HG03342 (cell line): ENCODE measurements at regions not wholly inside any gene's neighbourhood (a gene's known extent, or its start where the extent isn't known, plus 50 kb on each side); places are given as distances from the start of the nearest gene placed in this dataset.

Experiments
- ATAC-seq: cut with Tn5 transposase; IDR thresholded peaks from one replicate; pipeline ENCODE4 v1.9.1; 2021; ENCODE audit warnings: mild to moderate bottlenecking, moderate library complexity; ENCODE audit not compliant: unreplicated experiment

DNA sequence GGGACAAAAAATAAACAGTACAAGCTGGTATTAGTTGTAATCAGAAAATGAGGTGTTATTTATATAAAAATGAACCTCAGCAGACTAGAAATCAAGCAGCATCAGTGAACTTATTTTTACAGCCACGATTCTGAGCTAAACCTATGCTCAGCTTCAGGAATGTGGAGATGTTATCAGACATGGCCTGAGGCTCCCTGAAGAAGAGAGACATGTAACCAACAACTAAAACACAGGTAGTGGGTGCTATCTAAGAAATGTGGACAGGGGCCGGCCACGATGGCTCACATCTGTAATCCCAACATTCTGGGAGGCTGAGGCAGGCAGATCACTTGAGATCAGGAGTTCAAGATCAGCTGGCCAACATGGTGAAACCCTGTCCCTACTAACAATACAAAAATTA, 534.3 kb downstream of the VRK1 start:
- no peak for ATAC-seq

GRCh38 chr14:97336179-97336578, 539.0 kb downstream of the VRK1 start:
- ATAC-seq, result no peak

- no peak for ATAC-seq
Measured at GRCh38 chr14:97336816-97337215, 539.6 kb downstream of the VRK1 start.

DNA sequence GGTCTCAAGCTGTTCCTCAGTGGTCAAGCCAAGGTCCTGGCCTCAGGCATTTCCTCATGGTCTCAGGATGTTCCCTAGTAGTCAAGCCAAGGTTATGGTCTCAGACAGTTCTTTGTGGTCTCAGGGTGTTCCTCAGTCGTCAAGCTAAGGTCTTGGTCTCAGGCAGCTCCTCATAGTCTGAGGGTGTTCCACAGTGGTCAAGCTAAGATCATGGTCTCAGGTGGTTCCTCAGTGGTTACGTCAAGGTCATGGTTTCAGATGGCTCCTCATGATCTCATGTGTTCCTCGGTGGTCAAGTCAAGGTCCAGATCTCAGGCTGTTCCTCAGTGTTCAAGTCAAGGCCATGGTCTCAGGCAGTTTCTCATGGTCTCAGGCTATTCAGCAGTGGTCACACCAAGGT, 540.1 kb downstream of the VRK1 start:
- no peak for ATAC-seq

DNA sequence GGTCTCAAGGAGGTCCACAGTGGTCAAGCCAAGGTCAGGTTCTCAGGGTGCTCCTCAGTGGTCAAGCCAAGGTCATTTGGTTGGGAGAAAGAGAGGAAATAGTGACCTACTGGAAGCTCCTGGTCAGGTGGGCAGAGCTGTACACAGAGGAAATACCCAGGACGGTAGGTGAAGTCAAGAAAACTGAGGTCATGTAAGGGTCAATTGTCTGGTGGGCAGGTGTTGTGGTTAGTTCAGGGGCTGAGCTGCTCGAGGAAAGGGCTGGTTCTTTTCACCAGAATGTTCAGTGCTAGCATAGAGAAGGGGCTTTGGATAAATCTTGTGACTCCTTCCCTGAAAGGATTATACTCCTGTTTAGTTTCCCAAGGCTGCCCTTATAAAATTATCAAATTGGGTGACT, 540.5 kb downstream of the VRK1 start:
- ATAC-seq, result no peak

DNA sequence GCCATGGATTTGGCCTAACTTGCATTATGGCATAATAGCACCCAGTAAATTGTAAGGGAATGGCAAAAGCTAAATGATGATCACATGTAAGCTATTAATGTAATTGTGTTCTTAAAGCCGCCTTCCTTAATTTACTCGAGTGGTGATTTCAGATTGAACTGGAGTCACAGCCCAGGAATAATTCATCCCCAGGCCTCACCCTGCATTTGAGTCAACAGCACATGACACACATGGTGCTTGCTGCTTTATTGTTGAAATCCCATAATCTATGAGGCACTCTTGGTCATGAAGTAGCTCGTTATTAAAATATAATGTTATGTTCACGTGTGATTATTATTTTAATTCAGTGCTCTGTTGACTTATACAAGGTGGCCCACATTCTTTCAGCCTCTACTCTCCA, 547.5 kb downstream of the VRK1 start:
- ATAC-seq, result no peak

DNA sequence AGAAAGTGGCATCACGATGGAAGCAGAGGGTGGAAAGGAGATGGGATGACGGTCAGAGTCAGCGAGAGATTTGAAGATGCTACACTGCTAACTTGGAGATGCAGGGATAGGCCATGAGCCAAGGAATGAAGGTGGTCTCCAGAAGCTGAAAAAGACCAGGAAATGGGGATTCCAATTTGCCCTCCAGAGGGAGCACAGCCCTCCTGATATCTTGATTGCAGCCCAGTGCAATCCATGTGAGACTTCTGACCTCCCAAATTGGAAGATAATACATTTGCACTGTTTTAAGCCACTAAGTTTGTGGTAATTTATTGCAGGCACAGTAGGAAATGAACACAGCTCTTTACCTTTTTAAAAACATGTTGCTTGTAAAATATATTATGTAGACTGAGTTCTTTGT, 549.5 kb downstream of the VRK1 start:
- no peak for ATAC-seq

- no peak for ATAC-seq
Measured at GRCh38 chr14:97349463-97349862, 552.3 kb downstream of the VRK1 start.

GRCh38 chr14:97349946-97350345, 552.8 kb downstream of the VRK1 start:
- ATAC-seq, result no peak

DNA sequence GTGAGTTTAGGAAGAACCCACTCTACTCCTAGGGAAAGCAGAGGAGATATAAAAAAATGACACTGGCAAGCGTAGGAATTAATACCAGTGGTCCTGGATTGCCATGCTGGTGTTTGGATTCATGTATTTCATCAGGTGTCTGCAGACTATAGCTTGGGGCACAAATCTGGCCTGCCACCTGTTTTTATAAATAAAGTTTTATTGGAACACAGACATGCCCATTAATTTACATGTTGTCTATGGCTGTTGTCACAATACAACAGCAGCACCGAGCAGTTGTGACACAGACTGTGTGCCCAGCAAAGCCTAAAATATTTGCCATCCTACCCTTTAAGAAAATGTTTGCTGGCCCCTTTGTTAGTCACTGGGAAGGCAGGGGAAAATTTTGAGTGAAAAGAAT, 553.2 kb downstream of the VRK1 start:
- no peak for ATAC-seq

DNA sequence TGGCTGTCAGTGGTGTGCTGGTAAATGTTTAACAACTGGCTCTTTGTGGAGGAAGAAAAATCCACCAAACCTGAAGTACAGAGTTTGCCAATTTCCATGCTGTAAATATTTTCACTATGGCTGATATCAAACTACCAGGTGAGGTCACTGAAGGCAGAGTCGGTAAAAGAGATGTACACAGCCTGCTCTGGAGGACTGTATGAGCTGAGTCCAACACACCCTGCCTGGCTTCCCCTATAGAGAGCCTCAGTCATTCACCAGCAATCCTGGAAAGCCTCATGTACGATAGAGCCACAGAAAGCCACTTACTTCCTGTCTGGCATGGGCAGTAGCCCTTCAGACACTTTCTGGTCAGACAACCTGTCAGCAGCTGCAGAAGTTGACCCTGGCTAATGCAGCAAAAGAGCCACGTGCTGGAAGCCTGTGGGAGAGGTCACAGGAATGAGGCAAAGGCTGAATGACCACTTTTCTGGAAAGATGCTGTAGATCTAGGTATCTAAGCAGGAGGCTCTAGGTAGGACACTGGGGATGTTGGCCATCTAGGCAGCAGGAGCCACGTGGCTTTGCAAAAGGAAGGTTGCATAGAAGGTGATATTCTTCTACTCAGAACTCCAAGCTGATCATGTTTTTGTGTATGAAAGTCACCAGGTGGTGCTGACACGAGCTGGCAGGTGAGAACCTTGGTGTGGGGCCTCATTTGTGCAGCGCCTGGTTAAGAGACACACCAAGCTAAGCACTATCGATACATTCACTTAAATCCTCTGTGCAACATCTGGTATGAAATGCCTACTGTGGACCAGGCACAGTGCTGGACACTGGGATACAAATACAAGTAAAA, 553.9 kb downstream of the VRK1 start:
- ATAC-seq, result no peak

- ATAC-seq, result no peak
Measured at GRCh38 chr14:97353102-97353501, 555.9 kb downstream of the VRK1 start.

GRCh38 chr14:97354119-97354722, 557.0 kb downstream of the VRK1 start:
- ATAC-seq, result no peak

DNA sequence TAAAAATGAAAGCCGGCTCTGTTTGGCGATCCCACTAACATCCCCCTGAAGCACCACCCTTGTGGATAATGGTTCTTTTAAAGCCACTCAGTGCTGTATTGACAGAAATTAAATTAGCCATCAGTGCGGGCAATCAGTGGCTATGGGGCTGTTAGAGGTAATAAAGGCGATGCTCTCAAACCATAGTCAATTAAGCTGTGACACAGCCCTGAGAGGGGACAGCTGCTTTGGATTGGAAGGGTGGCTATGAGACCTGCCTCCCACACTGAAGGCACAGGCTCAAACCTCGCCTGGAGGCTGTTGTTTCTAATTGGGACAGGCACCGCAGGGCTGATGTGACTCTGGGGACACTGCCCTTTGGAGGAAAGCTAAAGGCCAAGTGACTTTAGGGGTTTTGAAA, 562.2 kb downstream of the VRK1 start:
- ATAC-seq, result no peak

DNA sequence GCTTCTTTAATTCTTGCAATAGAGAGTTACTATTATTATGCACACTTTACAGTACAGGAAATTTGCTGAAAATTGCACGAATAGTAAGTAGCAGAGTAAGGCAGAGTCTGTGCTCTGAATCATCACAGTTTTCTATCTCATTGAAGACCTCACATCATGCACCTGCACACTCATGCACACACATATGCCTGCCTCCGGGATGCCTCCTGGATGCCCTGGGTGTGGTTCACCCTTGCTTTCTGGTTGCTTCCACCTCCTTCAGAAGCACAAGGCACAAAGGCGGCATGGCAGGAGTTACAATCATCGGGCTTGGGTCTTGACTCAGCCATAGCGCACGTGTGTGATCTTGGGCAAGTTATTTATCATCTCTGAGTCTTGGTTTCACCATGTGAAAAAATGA, 564.0 kb downstream of the VRK1 start:
- no peak for ATAC-seq

- no peak for ATAC-seq
Measured at GRCh38 chr14:97361958-97362357, 564.8 kb downstream of the VRK1 start.

DNA sequence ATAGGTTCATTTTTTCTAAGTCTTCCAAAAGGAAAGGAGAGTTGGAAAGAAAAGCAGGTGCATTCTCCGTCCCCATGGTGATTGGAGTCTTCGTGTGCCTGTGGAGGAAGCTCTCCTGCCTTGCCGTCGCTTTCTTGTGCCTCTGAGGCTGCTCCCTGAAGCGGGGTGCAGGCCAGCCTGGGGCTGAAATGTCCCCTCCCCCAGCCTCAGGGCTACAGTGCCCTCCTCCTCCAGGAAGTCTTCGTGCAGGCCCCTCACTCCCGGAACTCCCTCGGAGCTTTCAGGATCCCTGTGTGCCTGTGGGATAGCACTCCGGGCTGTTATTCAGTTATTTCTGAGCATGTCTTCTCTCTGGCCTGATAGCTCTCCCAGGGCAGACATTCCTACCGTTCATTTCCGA, 569.2 kb downstream of the VRK1 start:
- ATAC-seq, result no peak

GRCh38 chr14:97367278-97367677, 570.1 kb downstream of the VRK1 start:
- no peak for ATAC-seq

GRCh38 chr14:97368049-97368448, 570.9 kb downstream of the VRK1 start:
- no peak for ATAC-seq

DNA sequence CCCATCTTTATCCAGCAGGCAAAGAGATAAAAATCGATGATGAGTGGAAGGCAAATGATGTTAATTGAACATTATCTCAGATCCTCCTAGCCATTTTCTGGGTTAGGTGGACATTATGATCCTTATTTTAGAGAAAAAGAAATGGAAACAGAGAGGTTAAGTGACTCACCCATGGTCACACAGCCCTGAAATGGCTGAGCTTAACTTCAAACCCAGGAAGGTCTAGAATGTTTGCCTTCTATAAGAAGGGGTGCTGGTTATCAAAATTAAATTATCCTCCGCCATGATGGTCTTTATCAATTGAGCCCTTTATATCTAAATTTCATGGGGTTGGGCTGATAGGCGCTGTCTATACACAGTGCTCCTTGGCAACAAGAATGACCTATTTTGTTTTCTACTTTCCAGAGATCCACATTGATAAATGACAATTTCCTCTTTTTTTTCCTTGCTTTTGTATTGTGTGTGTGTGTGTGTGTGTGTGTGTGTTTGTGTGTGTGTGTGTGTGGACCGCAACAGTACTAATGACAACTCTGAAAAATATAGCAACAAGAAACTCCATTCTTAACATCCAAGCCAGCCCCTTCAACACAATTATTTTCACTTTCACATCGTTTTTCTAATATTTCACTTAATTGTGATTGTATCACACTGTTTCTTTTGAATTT, 571.9 kb downstream of the VRK1 start:
- no peak for ATAC-seq

GRCh38 chr14:97369901-97370300, 572.7 kb downstream of the VRK1 start:
- ATAC-seq, result no peak

DNA sequence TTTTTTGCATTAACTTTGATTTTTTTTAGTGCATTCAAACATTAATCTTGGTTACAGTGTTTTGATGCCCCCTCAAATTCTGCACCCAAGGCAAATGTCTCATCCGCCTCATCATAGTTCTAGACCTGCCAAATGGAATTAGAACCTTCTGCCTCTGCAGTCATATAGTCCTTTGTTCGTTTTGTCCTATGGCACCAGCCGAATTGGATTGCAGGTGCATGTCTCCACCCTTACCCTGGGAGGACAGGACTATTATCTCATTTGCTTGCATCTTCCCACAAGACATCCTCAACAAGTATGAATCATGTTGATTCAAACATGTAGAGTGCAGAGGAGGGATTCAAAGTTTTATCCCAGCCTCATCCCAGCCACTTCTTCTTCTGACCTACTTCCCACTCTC, 579.1 kb downstream of the VRK1 start:
- ATAC-seq, result no peak
